ENCODE measurements at regions not wholly inside any gene's neighbourhood (a gene's known extent, or its start where the extent isn't known, plus 50 kb on each side); places are given as distances from the start of the nearest gene placed in this dataset.

- WGBS (ENCODE audit: missing lambda C conversion rate), result 22% methylated on average over 2 of the region's 2 CpGs
- H3K4me1 ChIP-seq, result no peaks in the 10 kb centered on the region
- no peak for ATAC-seq
- H3K27ac ChIP-seq, result no peak overlapping the region
- no peak for FAIRE-seq
- H3K9me3 ChIP-seq, result no peaks in the 10 kb centered on the region
- H3K4me3 ChIP-seq, result no peak overlapping the region
- no peak for TF ChIP-seq SREBF2 (IDR thresholded peaks at IDR 0.05)
- no peak for TF ChIP-seq E2F6 (IDR thresholded peaks at IDR 0.05; ENCODE audit: borderline replicate concordance, low read depth)
- no peak for TF ChIP-seq CBX8 (IDR thresholded peaks at IDR 0.05)
- TF ChIP-seq CEBPB (IDR thresholded peaks at IDR 0.05), result no peak
- no peak for TF ChIP-seq FOXS1 (CRISPR knock-in tag; IDR thresholded peaks at IDR 0.05)
- no peak for TF ChIP-seq PBX3 (IDR thresholded peaks at IDR 0.05)
- TF ChIP-seq PHF8 (IDR thresholded peaks at IDR 0.05; ENCODE audit: borderline replicate concordance, low read depth), result no peak
- no peak for TF ChIP-seq HOXB13 (CRISPR knock-in tag; IDR thresholded peaks at IDR 0.05; ENCODE audit: low read depth)
- no peak for TF ChIP-seq POLR2AphosphoS2 (conservative IDR thresholded peaks at IDR 0.05; ENCODE audit: low read length)
- TF ChIP-seq ATOH8 (CRISPR knock-in tag; IDR thresholded peaks at IDR 0.05; ENCODE audit: low read depth), result no peak
- TF ChIP-seq RAD21 (conservative IDR thresholded peaks at IDR 0.05 in 1 of 2, IDR thresholded peaks at IDR 0.05 in 1 of 2), result no peak
- TF ChIP-seq CHD2 (IDR thresholded peaks at IDR 0.05; ENCODE audit: low read length, partially characterized antibody), result no peak
- ChIA-PET CTCF (no interaction called here), POLR2A (no interaction called here)
- DNase-seq (ENCODE audit: low read depth in 1 of 2, low spot score in 1 of 2), result no peak
- H3K4me2 ChIP-seq, result no peak overlapping the region
Measured at GRCh38 chr5:41670854-41671479, 160.6 kb upstream of the PLCXD3 start.

- no peak overlapping the region for H3K27ac ChIP-seq
- ChIA-PET POLR2A (no interaction called here), CTCF (no interaction called here)
- H3K9me3 ChIP-seq, result no peaks in the 10 kb centered on the region
- ATAC-seq (no peak), DNase-seq (ENCODE audit: low read depth in 1 of 2, low spot score in 1 of 2) (no peak), FAIRE-seq (no peak)
- TF ChIP-seq FOSB (CRISPR knock-in tag; IDR thresholded peaks at IDR 0.05) (no peak), RARB (CRISPR knock-in tag; IDR thresholded peaks at IDR 0.05) (no peak), PHF8 (IDR thresholded peaks at IDR 0.05; ENCODE audit: borderline replicate concordance, low read depth) (no peak), RNF2 (IDR thresholded peaks at IDR 0.05; ENCODE audit: borderline replicate concordance, low read depth) (no peak), MYC (IDR thresholded peaks at IDR 0.05; ENCODE audit: borderline replicate concordance, low read length) (no peak)
- 72% methylated on average over 3 of the region's 3 CpGs for WGBS (ENCODE audit: missing lambda C conversion rate)
- H3K4me1 ChIP-seq, result no peaks in the 10 kb centered on the region
- no peak overlapping the region for H3K4me2 ChIP-seq
- H3K4me3 ChIP-seq, result no peak overlapping the region
Measured at GRCh38 chr5:41670216-41670615, 159.8 kb upstream of the PLCXD3 start.

- FAIRE-seq (no peak), ATAC-seq (no peak), DNase-seq (ENCODE audit: low read depth in 1 of 2, low spot score in 1 of 2) (no peak)
- POLR2A ChIA-PET, result no interaction called here
- H3K4me3 ChIP-seq, result no peak overlapping the region
- H3K4me2 ChIP-seq, result no peak overlapping the region
- H3K27ac ChIP-seq, result no peak overlapping the region
- CTCF ChIA-PET, result no interaction called here
- TF ChIP-seq RAD21 (conservative IDR thresholded peaks at IDR 0.05 in 1 of 2, IDR thresholded peaks at IDR 0.05 in 1 of 2) (no peak), CEBPB (IDR thresholded peaks at IDR 0.05) (no peak), CTCF (IDR thresholded peaks at IDR 0.05) (no peak), CBX2 (IDR thresholded peaks at IDR 0.05; ENCODE audit: borderline replicate concordance, low read depth) (no peak), PBX3 (IDR thresholded peaks at IDR 0.05) (no peak), FOXS1 (CRISPR knock-in tag; IDR thresholded peaks at IDR 0.05) (no peak)
- no peaks in the 10 kb centered on the region for H3K9me3 ChIP-seq
- WGBS (ENCODE audit: missing lambda C conversion rate), result 5% methylated on average over 3 of the region's 3 CpGs
- H3K4me1 ChIP-seq, result no peaks in the 10 kb centered on the region
Measured at GRCh38 chr5:41661254-41661653, 150.9 kb upstream of the PLCXD3 start.

Data from A549 (cell line).